PC-9 (cell line): ENCODE measurements at regions not wholly inside any gene's neighbourhood (a gene's known extent, or its start where the extent isn't known, plus 50 kb on each side); places are given as distances from the start of the nearest gene placed in this dataset.

Experiments
- BruUV-seq: library from RNA; stranded (reverse); fragments of 400-500 nt; replicated peaks from 2 replicates; lab custom pipeline; 2021; lab: Mats Ljungman, UMichigan
- CTCF ChIA-PET: fragments of 300-600 bp; sonication (Branson Sonifier 250); formaldehyde crosslinking; loops from one replicate; lab custom pipeline; 2022; ENCODE audit warnings: antibody characterized with exemption; lab: Charles Lee
- POLR2A ChIA-PET: fragments of 300-600 bp; sonication (Branson Sonifier 250); formaldehyde crosslinking; loops from one replicate; lab custom pipeline; 2022; ENCODE audit warnings: antibody characterized with exemption; ENCODE audit not compliant: unreplicated experiment; lab: Charles Lee
- DNase-seq, 2 experiments: peaks; one replicate each; pipeline versions ENCODE4 v3.0.0 to v3.0.0-alpha.2; 2015 to 2022; ENCODE audit warnings: mixed read lengths in 1 of 2
- H2AFZ ChIP-seq: fragments of 200-600 bp; sonication (generic); 2 replicates; pipeline ENCODE4 v1.8.1; 2017; ENCODE audit warnings: antibody characterized with exemption
- H3F3A ChIP-seq: fragments of 200-600 bp; sonication (generic); 2 replicates; pipeline ENCODE4 v1.8.1; 2017; ENCODE audit warnings: antibody characterized with exemption, mild to moderate bottlenecking, low read depth; ENCODE audit not compliant: insufficient read depth
- H3K27ac ChIP-seq: fragments of 200-600 bp; sonication (generic); 2 replicates; pipeline ENCODE4 v1.6.1; 2016; ENCODE audit warnings: mixed run types
- H3K27me3 ChIP-seq: fragments of 200-600 bp; sonication (generic); 2 replicates; pipeline ENCODE4 v1.6.1; 2016; ENCODE audit warnings: low read depth, mixed run types; ENCODE audit not compliant: insufficient read depth
- H3K36me3 ChIP-seq: fragments of 200-600 bp; sonication (generic); 2 replicates; pipeline ENCODE4 v1.6.1; 2016; ENCODE audit warnings: low read depth, mixed run types
- H3K4me1 ChIP-seq: fragments of 200-600 bp; sonication (generic); replicated peaks from 2 replicates; pipeline ENCODE4 v1.6.1; 2016; ENCODE audit warnings: mixed run types; ENCODE audit not compliant: insufficient read depth
- H3K4me2 ChIP-seq: fragments of 200-600 bp; sonication (generic); 2 replicates; pipeline ENCODE4 v1.6.1; 2017; ENCODE audit warnings: mixed run types
- H3K4me3 ChIP-seq: fragments of 200-600 bp; sonication (generic); 2 replicates; pipeline ENCODE4 v1.6.1; 2016; ENCODE audit warnings: mixed run types
- H3K79me2 ChIP-seq: fragments of 200-600 bp; sonication (generic); 2 replicates; pipeline ENCODE4 v1.6.1; 2017; ENCODE audit warnings: low read depth, mixed run types
- H3K9me2 ChIP-seq: fragments of 200-600 bp; sonication (generic); 2 replicates; pipeline ENCODE4 v1.8.1; 2017; ENCODE audit warnings: mild to moderate bottlenecking; ENCODE audit not compliant: insufficient read depth
- H3K9me3 ChIP-seq: fragments of 200-600 bp; sonication (generic); 2 replicates; pipeline ENCODE4 v1.8.1; 2016; ENCODE audit warnings: low read depth; ENCODE audit not compliant: insufficient read depth
- H4K20me1 ChIP-seq: fragments of 200-600 bp; sonication (generic); 2 replicates; pipeline ENCODE4 v1.8.1; 2017; ENCODE audit not compliant: insufficient read depth
- CTCF ChIP-seq: fragments of 200-600 bp; sonication (generic); conservative IDR thresholded peaks from 2 replicates; pipeline ENCODE4 v1.6.1; 2017; ENCODE audit warnings: mixed run types, antibody characterized with exemption, mild to moderate bottlenecking, moderate library complexity
- EZH2 ChIP-seq: fragments of 200-600 bp; sonication (generic); IDR thresholded peaks from 2 replicates; pipeline ENCODE4 v1.8.0; 2017; ENCODE audit warnings: antibody characterized with exemption, low read depth
- intact Hi-C: fragments of 100-400 bp; cut with micrococcal nuclease; formaldehyde crosslinking; loops from one replicate; pipeline ENCODE4 v1.10.0; 2022; ENCODE audit not compliant: unreplicated experiment

GRCh38 chr3:107111872-107112271, 265.4 kb upstream of the CCDC54 start:
- POLR2A ChIA-PET, result no interaction called here
- H3K4me3 ChIP-seq, result no peak overlapping the region
- H3K4me2 ChIP-seq, result no peak overlapping the region

GRCh38 chr3:107112356-107112755, 264.9 kb upstream of the CCDC54 start:
- no peak overlapping the region for H2AFZ ChIP-seq
- H3K9me3 ChIP-seq, result no peaks in the 10 kb centered on the region
- DNase-seq, result no peak
- CTCF ChIA-PET, result no interaction called here
- no peak overlapping the region for H3K4me2 ChIP-seq
- no peaks in the 10 kb centered on the region for H3K27me3 ChIP-seq
- POLR2A ChIA-PET, result no interaction called here
- H3K27ac ChIP-seq, result no peak overlapping the region
- H3K9me2 ChIP-seq, result no peaks in the 10 kb centered on the region
- H3K4me3 ChIP-seq, result no peak overlapping the region
- intact Hi-C loops, result no loop called here
- H3K79me2 ChIP-seq, result no peaks in the 10 kb centered on the region
- H3F3A ChIP-seq, result no peaks in the 10 kb centered on the region
- no peaks in the 10 kb centered on the region for H3K36me3 ChIP-seq
- no peaks in the 10 kb centered on the region for H3K4me1 ChIP-seq
- TF ChIP-seq EZH2 (no peak), CTCF (no peak)
- no peaks in the 10 kb centered on the region for H4K20me1 ChIP-seq
- no TSS peak for BruUV-seq

More at GRCh38 chr3:107111872-107112271, 265.4 kb upstream of the CCDC54 start:
- no peaks in the 10 kb centered on the region for H3K4me1 ChIP-seq
- no peaks in the 10 kb centered on the region for H3K27me3 ChIP-seq
- H3K79me2 ChIP-seq, result no peaks in the 10 kb centered on the region
- CTCF ChIA-PET, result no interaction called here
- no peaks in the 10 kb centered on the region for H4K20me1 ChIP-seq
- no TSS peak for BruUV-seq
- TF ChIP-seq CTCF (no peak), EZH2 (no peak)
- no peaks in the 10 kb centered on the region for H3F3A ChIP-seq
- DNase-seq, result no peak
- intact Hi-C loops, result no loop called here
- H3K36me3 ChIP-seq, result no peaks in the 10 kb centered on the region
- no peaks in the 10 kb centered on the region for H3K9me3 ChIP-seq
- no peak overlapping the region for H3K27ac ChIP-seq
- no peaks in the 10 kb centered on the region for H3K9me2 ChIP-seq
- no peak overlapping the region for H2AFZ ChIP-seq

GRCh38 chr3:107116251-107116650, 261.0 kb upstream of the CCDC54 start:
- intact Hi-C loops, result loop anchor here (5.0 kb wide), 1 partner anchor 1749 kb away; the partner anchor contains the start of gene ALCAM
- CTCF ChIA-PET, result no interaction called here

More at GRCh38 chr3:107116251-107116650, 261.0 kb upstream of the CCDC54 start:
- H3K4me1 ChIP-seq, result no peaks in the 10 kb centered on the region
- no peak for TF ChIP-seq CTCF
- TF ChIP-seq EZH2, result no peak
- no peak overlapping the region for H3K4me3 ChIP-seq
- BruUV-seq, result no TSS peak
- no peaks in the 10 kb centered on the region for H3F3A ChIP-seq
- H4K20me1 ChIP-seq, result no peaks in the 10 kb centered on the region
- no peaks in the 10 kb centered on the region for H3K27me3 ChIP-seq
- no peak for DNase-seq
- H3K27ac ChIP-seq, result no peak overlapping the region
- no peaks in the 10 kb centered on the region for H3K36me3 ChIP-seq
- no peaks in the 10 kb centered on the region for H3K79me2 ChIP-seq
- H3K9me2 ChIP-seq, result no peaks in the 10 kb centered on the region
- H3K9me3 ChIP-seq, result no peaks in the 10 kb centered on the region
- H3K4me2 ChIP-seq, result no peak overlapping the region
- H2AFZ ChIP-seq, result no peak overlapping the region
- POLR2A ChIA-PET, result no interaction called here
